22Rv1 (cell line): ENCODE measurements at regions not wholly inside any gene's neighbourhood (a gene's known extent, or its start where the extent isn't known, plus 50 kb on each side); places are given as distances from the start of the nearest gene placed in this dataset.

Experiments used
- CTCF ChIP-seq: fragments of 450-650 bp; IDR thresholded peaks from 2 replicates; pipeline ENCODE4 v1.5.1; 2017; ENCODE audit warnings: mild to moderate bottlenecking
- ZFX ChIP-seq: fragments of 450-650 bp; IDR thresholded peaks from 2 replicates; pipeline ENCODE4 v1.6.1; 2017; ENCODE audit warnings: antibody characterized with exemption, borderline replicate concordance

DNA sequence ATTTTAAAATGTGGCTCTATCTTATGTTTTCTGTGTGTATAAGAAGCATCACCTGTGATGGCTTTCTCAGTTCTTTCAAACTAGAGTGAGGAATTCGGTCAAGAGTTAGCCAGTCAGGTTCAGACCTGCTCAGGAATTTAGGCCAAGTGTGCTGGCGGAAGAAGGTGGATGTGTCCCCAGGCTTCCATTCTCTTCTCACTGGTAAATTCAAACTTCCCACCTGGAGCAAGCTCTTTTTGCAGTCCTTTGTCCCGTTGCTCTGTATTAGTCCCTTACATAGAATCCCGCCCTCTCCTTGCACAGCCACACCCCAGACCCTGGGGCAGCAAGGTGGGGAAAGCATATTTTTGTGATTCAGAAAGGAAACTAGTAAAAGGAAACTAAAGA is 124.7 kb upstream of the PWP1 start:
- no peak for TF ChIP-seq ZFX
- TF ChIP-seq CTCF = no peak
